ENCODE measurements at regions not wholly inside any gene's neighbourhood (a gene's known extent, or its start where the extent isn't known, plus 50 kb on each side); places are given as distances from the start of the nearest gene placed in this dataset.

DNA sequence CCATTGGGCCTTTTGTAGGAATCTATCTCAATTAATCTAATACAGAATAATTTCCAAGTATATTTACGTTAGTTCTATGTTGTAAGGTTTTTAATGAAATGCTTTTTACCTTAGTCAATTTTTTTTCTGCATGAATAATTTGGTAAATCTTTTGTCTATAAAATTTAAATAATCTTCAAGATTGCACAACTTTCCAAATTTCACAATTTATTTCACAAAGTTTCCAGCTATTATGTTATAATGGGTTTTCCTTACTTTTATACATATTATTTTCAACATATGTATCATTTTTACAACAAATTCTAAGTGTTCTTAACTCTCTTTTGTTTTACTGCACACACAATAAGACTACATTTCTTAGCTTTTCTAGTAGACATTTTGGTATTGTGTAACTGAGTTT is 470.7 kb downstream of the ETV1 start (continued):
- TF ChIP-seq ZNF8 (CRISPR knock-in tag; IDR thresholded peaks at IDR 0.05) (no peak), PPARA (CRISPR knock-in tag; IDR thresholded peaks at IDR 0.05; ENCODE audit: borderline replicate concordance) (no peak)

DNA sequence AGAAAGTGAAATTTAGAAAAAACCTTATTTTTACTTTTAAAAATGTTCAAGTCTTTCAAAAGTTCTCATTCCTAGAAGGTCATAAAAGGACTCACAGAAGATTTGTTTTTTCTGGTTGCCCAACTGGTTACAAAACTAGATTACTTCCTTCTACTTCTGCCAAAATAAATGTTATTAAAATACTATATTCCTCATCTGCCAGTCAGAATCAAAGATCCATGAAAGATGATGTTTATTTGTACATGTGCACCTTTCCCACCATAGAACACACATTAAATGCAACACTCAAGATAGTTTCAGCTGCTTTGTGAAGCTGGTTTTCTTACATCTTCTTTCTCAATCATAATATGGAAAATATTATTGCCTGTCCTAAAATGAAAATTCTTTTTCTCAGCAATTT is 465.4 kb downstream of the ETV1 start:
- TF ChIP-seq ZNF70 (CRISPR knock-in tag; IDR thresholded peaks at IDR 0.05) (no peak), CSDC2 (CRISPR knock-in tag; IDR thresholded peaks at IDR 0.05) (no peak), ZFP30 (CRISPR knock-in tag; IDR thresholded peaks at IDR 0.05) (no peak), ZNF8 (CRISPR knock-in tag; IDR thresholded peaks at IDR 0.05) (no peak), SNAI2 (CRISPR knock-in tag; IDR thresholded peaks at IDR 0.05) (no peak), PPARA (CRISPR knock-in tag; IDR thresholded peaks at IDR 0.05; ENCODE audit: borderline replicate concordance) (no peak), ESRRG (CRISPR knock-in tag; IDR thresholded peaks at IDR 0.05) (no peak), GLIS3 (CRISPR knock-in tag; IDR thresholded peaks at IDR 0.05) (no peak), BACH2 (CRISPR knock-in tag; IDR thresholded peaks at IDR 0.05; ENCODE audit: borderline replicate concordance) (no peak), ZNF565 (CRISPR knock-in tag; conservative IDR thresholded peaks at IDR 0.05; ENCODE audit: low read depth) (no peak), ZC3H10 (CRISPR knock-in tag; IDR thresholded peaks at IDR 0.05) (no peak), OSR1 (CRISPR knock-in tag; IDR thresholded peaks at IDR 0.05) (no peak), ISL1 (CRISPR knock-in tag; IDR thresholded peaks at IDR 0.05) (no peak), TOX (CRISPR knock-in tag; IDR thresholded peaks at IDR 0.05; ENCODE audit: borderline replicate concordance) (no peak), ZFP3 (CRISPR knock-in tag; IDR thresholded peaks at IDR 0.05) (no peak)
- TF ChIP-seq, protein P1, sequence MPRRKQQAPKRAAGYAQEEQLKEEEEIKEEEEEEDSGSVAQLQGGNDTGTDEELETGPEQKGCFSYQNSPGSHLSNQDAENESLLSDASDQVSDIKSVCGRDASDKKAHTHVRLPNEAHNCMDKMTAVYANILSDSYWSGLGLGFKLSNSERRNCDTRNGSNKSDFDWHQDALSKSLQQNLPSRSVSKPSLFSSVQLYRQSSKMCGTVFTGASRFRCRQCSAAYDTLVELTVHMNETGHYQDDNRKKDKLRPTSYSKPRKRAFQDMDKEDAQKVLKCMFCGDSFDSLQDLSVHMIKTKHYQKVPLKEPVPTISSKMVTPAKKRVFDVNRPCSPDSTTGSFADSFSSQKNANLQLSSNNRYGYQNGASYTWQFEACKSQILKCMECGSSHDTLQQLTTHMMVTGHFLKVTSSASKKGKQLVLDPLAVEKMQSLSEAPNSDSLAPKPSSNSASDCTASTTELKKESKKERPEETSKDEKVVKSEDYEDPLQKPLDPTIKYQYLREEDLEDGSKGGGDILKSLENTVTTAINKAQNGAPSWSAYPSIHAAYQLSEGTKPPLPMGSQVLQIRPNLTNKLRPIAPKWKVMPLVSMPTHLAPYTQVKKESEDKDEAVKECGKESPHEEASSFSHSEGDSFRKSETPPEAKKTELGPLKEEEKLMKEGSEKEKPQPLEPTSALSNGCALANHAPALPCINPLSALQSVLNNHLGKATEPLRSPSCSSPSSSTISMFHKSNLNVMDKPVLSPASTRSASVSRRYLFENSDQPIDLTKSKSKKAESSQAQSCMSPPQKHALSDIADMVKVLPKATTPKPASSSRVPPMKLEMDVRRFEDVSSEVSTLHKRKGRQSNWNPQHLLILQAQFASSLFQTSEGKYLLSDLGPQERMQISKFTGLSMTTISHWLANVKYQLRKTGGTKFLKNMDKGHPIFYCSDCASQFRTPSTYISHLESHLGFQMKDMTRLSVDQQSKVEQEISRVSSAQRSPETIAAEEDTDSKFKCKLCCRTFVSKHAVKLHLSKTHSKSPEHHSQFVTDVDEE (CRISPR knock-in tag; IDR thresholded peaks at IDR 0.05), result no peak
- TF ChIP-seq, protein P2, sequence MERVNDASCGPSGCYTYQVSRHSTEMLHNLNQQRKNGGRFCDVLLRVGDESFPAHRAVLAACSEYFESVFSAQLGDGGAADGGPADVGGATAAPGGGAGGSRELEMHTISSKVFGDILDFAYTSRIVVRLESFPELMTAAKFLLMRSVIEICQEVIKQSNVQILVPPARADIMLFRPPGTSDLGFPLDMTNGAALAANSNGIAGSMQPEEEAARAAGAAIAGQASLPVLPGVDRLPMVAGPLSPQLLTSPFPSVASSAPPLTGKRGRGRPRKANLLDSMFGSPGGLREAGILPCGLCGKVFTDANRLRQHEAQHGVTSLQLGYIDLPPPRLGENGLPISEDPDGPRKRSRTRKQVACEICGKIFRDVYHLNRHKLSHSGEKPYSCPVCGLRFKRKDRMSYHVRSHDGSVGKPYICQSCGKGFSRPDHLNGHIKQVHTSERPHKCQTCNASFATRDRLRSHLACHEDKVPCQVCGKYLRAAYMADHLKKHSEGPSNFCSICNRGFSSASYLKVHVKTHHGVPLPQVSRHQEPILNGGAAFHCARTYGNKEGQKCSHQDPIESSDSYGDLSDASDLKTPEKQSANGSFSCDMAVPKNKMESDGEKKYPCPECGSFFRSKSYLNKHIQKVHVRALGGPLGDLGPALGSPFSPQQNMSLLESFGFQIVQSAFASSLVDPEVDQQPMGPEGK (CRISPR knock-in tag; IDR thresholded peaks at IDR 0.05; ENCODE audit: borderline replicate concordance), result no peak
- TF ChIP-seq, protein P3, sequence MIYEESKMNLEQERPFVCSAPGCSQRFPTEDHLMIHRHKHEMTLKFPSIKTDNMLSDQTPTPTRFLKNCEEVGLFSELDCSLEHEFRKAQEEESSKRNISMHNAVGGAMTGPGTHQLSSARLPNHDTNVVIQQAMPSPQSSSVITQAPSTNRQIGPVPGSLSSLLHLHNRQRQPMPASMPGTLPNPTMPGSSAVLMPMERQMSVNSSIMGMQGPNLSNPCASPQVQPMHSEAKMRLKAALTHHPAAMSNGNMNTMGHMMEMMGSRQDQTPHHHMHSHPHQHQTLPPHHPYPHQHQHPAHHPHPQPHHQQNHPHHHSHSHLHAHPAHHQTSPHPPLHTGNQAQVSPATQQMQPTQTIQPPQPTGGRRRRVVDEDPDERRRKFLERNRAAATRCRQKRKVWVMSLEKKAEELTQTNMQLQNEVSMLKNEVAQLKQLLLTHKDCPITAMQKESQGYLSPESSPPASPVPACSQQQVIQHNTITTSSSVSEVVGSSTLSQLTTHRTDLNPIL (CRISPR knock-in tag; IDR thresholded peaks at IDR 0.05; ENCODE audit: low read depth), result no peak
- ATAC-seq, result no peak

DNA sequence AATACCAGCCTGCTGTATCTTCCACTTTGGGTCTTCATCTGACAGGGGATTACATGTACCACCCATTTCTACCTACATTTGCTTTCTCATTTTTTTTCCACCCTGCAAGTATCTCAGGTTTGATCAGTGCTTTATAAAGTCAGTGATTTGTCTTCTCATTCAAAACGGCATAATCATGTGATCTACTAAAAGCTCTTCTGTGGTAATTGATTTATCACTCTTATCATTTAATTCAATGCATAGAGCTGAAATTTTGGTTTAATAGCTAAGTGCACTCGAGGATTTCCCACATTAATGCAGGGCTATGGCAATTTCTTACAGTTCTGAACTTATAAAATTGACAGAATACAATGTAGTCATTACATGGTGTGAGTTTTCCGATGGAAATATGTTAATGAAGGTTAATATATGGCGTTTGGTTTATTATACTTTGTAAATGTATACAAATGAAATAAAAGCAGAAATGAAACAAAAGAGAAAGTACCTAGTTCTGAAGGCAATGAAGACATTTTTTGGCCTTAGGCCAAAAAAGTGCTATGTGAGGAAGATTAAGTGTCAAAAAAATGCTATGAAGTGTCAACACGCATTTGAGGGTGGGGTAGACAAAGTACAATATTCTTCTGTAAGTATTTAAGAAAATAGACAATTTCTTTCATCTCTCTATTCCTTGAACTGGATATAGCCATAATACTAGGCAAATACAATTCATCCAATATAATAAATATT is 457.3 kb downstream of the ETV1 start:
- TF ChIP-seq ISL1 (CRISPR knock-in tag; IDR thresholded peaks at IDR 0.05), result peak; percentile 87
- TF ChIP-seq, protein P4, sequence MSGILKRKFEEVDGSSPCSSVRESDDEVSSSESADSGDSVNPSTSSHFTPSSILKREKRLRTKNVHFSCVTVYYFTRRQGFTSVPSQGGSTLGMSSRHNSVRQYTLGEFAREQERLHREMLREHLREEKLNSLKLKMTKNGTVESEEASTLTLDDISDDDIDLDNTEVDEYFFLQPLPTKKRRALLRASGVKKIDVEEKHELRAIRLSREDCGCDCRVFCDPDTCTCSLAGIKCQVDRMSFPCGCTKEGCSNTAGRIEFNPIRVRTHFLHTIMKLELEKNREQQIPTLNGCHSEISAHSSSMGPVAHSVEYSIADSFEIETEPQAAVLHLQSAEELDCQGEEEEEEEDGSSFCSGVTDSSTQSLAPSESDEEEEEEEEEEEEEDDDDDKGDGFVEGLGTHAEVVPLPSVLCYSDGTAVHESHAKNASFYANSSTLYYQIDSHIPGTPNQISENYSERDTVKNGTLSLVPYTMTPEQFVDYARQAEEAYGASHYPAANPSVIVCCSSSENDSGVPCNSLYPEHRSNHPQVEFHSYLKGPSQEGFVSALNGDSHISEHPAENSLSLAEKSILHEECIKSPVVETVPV (CRISPR knock-in tag; IDR thresholded peaks at IDR 0.05), result no peak
- TF ChIP-seq TCF4 (CRISPR knock-in tag; IDR thresholded peaks at IDR 0.05; ENCODE audit: borderline replicate concordance), result peak; percentile 43; the same call in 1 of the 2 replicates
- TF ChIP-seq, protein P1 (CRISPR knock-in tag; IDR thresholded peaks at IDR 0.05), result peak; percentile 63; the same call in 1 of the 2 replicates

More for the DNA sequence above, 457.3 kb downstream of the ETV1 start:
- no peak for ATAC-seq

Measured in SK-N-SH treated with all-trans-retinoic acid at 6 μM for 48 hours (cell line).